Glutamatergic neuron (in vitro differentiated cells): ENCODE measurements at regions not wholly inside any gene's neighbourhood (a gene's known extent, or its start where the extent isn't known, plus 50 kb on each side); places are given as distances from the start of the nearest gene placed in this dataset.

Experiments
- DNase-seq: peaks from one replicate; pipeline ENCODE4 v3.0.0; 2022
- H3K27ac Mint-ChIP-seq: one replicate; pipeline ENCODE4 v1.8.0; 2020; ENCODE audit warnings: mild to moderate bottlenecking, mixed read lengths, inconsistent platforms; ENCODE audit not compliant: unreplicated experiment
- H3K27me3 Mint-ChIP-seq: one replicate; pipeline ENCODE4 v1.8.0; 2020; ENCODE audit warnings: mild to moderate bottlenecking, moderate library complexity, mixed read lengths, inconsistent platforms; ENCODE audit not compliant: unreplicated experiment
- H3K36me3 Mint-ChIP-seq: one replicate; pipeline ENCODE4 v1.8.0; 2020; ENCODE audit warnings: mild to moderate bottlenecking, mixed read lengths, inconsistent platforms; ENCODE audit not compliant: unreplicated experiment
- H3K4me1 Mint-ChIP-seq: one replicate; pipeline ENCODE4 v1.8.0; 2020; ENCODE audit warnings: mild to moderate bottlenecking, low read depth, mixed read lengths, inconsistent platforms; ENCODE audit not compliant: unreplicated experiment
- H3K4me3 Mint-ChIP-seq: one replicate; pipeline ENCODE4 v1.8.0; 2020; ENCODE audit warnings: mild to moderate bottlenecking, mixed read lengths, inconsistent platforms; ENCODE audit not compliant: unreplicated experiment
- H3K9me3 Mint-ChIP-seq: one replicate; pipeline ENCODE4 v1.8.0; 2020; ENCODE audit warnings: mild to moderate bottlenecking, moderate library complexity, mixed read lengths, inconsistent platforms; ENCODE audit not compliant: unreplicated experiment
- TF ChIP-seq, protein P1 (sequence below): fragments of 200-600 bp; sonication (generic); IDR thresholded peaks from one replicate; pipeline ENCODE4 v1.5.0; 2021; ENCODE audit not compliant: partially characterized antibody, unreplicated experiment

DNA sequence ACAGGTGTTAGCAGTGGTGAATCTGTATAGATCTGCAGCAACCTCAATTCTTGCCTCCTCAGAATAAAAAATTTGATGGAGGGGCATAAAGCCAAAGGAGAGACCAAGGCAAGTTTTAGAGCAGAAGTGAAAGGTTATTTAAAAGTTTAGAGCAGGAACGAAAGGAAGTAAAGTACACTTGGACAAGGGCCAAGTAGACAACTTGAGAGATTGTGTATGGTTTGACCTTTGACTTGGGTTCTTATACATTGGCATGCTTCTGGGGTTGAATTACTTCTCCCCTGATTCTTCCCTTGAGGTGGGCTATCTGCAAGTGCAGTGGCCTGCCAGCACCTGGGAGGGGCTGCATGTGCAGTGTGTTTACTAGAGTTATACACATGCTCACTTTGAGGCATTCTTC lies 278.8 kb upstream of the NDST3 start:
- Mint-ChIP-seq H3K9me3 (peaks cover 7% of the 10 kb centered on the region), H3K4me1 (no peaks in the 10 kb centered on the region), H3K4me3 (no peak overlapping the region), H3K27me3 (no peaks in the 10 kb centered on the region), H3K36me3 (peaks cover 25% of the 10 kb centered on the region), H3K27ac (no peak overlapping the region)
- TF ChIP-seq, protein P1, sequence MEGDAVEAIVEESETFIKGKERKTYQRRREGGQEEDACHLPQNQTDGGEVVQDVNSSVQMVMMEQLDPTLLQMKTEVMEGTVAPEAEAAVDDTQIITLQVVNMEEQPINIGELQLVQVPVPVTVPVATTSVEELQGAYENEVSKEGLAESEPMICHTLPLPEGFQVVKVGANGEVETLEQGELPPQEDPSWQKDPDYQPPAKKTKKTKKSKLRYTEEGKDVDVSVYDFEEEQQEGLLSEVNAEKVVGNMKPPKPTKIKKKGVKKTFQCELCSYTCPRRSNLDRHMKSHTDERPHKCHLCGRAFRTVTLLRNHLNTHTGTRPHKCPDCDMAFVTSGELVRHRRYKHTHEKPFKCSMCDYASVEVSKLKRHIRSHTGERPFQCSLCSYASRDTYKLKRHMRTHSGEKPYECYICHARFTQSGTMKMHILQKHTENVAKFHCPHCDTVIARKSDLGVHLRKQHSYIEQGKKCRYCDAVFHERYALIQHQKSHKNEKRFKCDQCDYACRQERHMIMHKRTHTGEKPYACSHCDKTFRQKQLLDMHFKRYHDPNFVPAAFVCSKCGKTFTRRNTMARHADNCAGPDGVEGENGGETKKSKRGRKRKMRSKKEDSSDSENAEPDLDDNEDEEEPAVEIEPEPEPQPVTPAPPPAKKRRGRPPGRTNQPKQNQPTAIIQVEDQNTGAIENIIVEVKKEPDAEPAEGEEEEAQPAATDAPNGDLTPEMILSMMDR, result no peak
- DNase-seq, result no peak

DNA sequence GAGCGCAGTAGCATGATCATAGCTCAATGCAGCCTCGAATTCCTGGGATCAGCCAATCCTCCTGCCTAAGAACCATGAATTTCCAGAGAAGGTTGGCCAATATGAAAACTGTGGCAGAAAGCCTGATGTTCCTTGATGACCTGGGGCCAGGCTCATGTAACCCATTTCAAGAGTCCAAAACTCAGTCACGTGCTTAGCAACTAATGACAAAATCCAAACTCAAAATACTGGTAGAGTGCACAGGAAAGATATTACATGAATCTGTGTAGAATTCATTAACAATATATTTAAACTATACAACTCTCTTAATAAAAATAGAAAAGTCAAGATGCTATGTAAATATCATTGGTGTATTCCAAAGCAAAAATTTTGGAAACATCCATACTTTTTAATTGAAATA lies 265.7 kb upstream of the NDST3 start:
- H3K4me3 Mint-ChIP-seq, result no peak overlapping the region
- no peaks in the 10 kb centered on the region for H3K36me3 Mint-ChIP-seq
- DNase-seq, result no peak
- TF ChIP-seq, protein P1, result no peak
- peaks cover 2% of the 10 kb centered on the region for H3K9me3 Mint-ChIP-seq
- no peak overlapping the region for H3K27ac Mint-ChIP-seq
- peaks cover 2% of the 10 kb centered on the region for H3K27me3 Mint-ChIP-seq
- peaks cover 2% of the 10 kb centered on the region for H3K4me1 Mint-ChIP-seq

DNA sequence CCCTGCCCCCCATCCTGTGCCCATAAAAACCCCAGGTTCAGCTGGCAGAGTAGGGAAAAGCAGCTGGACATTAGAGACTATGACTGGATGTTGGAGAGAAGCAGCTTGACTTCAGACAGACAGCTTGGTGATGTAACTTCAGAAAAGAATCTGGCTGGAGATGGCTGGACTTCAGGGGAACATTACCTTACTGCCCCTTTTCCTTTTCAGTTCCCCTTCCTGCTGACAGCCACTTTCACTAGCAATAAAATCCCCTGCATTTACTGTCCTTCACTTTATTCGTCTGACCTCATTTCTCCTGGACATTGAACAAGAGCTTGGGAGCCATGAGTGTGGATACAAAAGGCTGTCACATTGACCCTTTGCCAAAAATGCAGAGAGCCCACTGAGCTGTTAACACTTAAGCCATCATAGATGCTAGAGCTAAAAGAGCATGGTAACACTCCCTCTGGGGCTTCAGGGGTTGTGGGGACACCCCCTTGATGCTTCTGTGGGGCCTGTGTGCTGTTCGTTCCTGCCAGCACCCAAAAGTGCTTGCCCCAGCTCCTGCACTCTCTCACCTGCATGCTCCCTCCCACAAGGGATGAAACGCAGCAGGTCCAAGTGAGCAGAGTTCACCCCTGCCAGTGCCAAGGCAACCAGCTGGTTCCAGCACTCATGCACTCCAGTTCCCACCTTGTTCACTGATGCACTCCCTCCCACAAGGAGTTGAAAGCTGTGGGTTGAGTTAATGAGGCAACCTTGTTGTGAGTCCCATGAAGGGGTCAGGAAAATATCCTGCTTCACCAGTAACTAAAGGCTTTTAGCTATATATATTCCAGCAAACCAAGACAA lies 263.8 kb upstream of the NDST3 start:
- no peak for DNase-seq
- no peaks in the 10 kb centered on the region for H3K36me3 Mint-ChIP-seq
- peaks cover 3% of the 10 kb centered on the region for H3K9me3 Mint-ChIP-seq
- no peak overlapping the region for H3K4me3 Mint-ChIP-seq
- no peak overlapping the region for H3K27ac Mint-ChIP-seq
- TF ChIP-seq, protein P1, result no peak
- H3K27me3 Mint-ChIP-seq, result peaks cover 2% of the 10 kb centered on the region
- H3K4me1 Mint-ChIP-seq, result peaks cover 2% of the 10 kb centered on the region

DNA sequence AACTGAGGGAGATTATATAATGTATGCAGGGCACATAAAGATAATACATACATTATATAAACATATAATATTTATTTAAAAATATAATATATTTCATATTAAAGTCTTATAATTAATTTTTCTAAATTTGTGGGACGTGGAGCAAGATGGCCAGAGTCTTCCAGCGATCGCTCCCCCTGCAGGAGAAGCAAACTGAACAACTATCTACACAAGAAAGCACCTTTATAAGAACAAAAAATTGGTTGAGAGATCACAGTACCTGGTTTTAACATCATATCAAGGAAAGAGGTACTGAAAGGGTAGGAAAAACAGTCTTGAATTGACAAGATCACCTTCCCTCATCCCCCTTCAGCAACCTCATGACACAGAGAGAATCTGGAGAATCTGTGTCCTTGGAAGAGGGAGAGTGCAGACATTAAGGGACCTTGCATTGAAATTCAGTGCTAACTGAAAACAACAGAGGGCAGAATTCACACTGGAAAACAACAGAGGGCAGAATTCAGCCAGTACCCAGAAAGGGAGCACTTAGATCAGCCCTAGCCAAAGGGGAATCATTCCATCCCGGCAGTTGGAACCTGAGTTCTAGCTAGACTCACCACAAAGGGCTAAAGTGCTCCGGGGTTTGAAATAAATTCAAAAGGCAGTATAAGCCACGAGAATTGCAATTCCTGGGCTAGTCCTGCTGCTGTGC lies 262.5 kb upstream of the NDST3 start:
- H3K27ac Mint-ChIP-seq, result peak overlapping the region; percentile 41
- H3K4me1 Mint-ChIP-seq, result peaks cover 2% of the 10 kb centered on the region
- TF ChIP-seq, protein P1, result no peak
- H3K27me3 Mint-ChIP-seq, result peaks cover 2% of the 10 kb centered on the region
- no peak overlapping the region for H3K4me3 Mint-ChIP-seq
- peaks cover 3% of the 10 kb centered on the region for H3K9me3 Mint-ChIP-seq
- H3K36me3 Mint-ChIP-seq, result no peaks in the 10 kb centered on the region
- no peak for DNase-seq
